ENCODE measurements at regions not wholly inside any gene's neighbourhood (a gene's known extent, or its start where the extent isn't known, plus 50 kb on each side); places are given as distances from the start of the nearest gene placed in this dataset.

GRCh38 chrX:94545722-94546121 is 871.7 kb downstream of the FAM133A start:
- whole genome bisulfite sequencing, 2 experiments (ENCODE audit: extremely low coverage in 1 of 2, insufficient coverage in 1 of 2, insufficient read length in 1 of 2, insufficient replicate concordance in 2 of 2, low coverage in 1 of 2, low lambda C conversion rate in 2 of 2, missing lambda C conversion rate in 1 of 2), result 77% methylated on average over 2 of the region's 2 CpGs; no CpG with 5 or more reads in 1 of the 2 experiments
- Histone ChIP-seq H2BK20ac (ENCODE audit: low read length) (no peak overlapping the region), H3K18ac (ENCODE audit: extremely low read depth, low read length) (no peak overlapping the region), H2AFZ (ENCODE audit: low read length) (no peak overlapping the region), H2AK5ac (ENCODE audit: low read depth, low read length) (no peak overlapping the region), H4K5ac (ENCODE audit: insufficient read length, low read depth, low read length) (no peak overlapping the region), H4K91ac (replicated peaks; ENCODE audit: insufficient read length, low read length) (no peak overlapping the region), H3K14ac (ENCODE audit: insufficient read length) (no peak overlapping the region), H3K36me3 (ENCODE audit: control insufficient read depth in 2 of 4, insufficient read depth in 4 of 4, low read length in 3 of 4) (no peaks in the 10 kb centered on the region), H3K9me3 (ENCODE audit: insufficient read depth in 2 of 2, low read depth in 1 of 2, low read length in 1 of 2) (no peaks in the 10 kb centered on the region), H4K20me1 (replicated peaks in 1 of 2; ENCODE audit: control insufficient read depth in 1 of 2, insufficient read depth in 2 of 2, low read length in 2 of 2) (no peaks in the 10 kb centered on the region), H2BK5ac (ENCODE audit: low read depth, low read length) (no peak overlapping the region), H3K4me1 (replicated peaks in 1 of 4; ENCODE audit: control insufficient read depth in 3 of 4, insufficient read depth in 4 of 4, low read length in 3 of 4) (no peaks in the 10 kb centered on the region), H3K4ac (replicated peaks; ENCODE audit: insufficient read length, low read depth, low read length) (no peak overlapping the region), H3K9ac (replicated peaks in 1 of 4; ENCODE audit: extremely low read depth in 1 of 4, low read depth in 3 of 4, low read length in 3 of 4) (no peak overlapping the region), H3K56ac (replicated peaks; ENCODE audit: insufficient read length, low read depth, low read length) (no peak overlapping the region), H3K79me1 (ENCODE audit: low read depth, low read length) (no peaks in the 10 kb centered on the region), H3K23me2 (ENCODE audit: low read depth, low read length) (no peaks in the 10 kb centered on the region), H3K4me3 (ENCODE audit: extremely low read depth in 1 of 4, insufficient read depth in 2 of 4, low read depth in 3 of 4, low read length in 4 of 4) (no peak overlapping the region), H3K79me2 (ENCODE audit: control insufficient read depth in 1 of 2, insufficient read depth in 2 of 2, low read length in 2 of 2) (no peaks in the 10 kb centered on the region), H3K4me2 (ENCODE audit: insufficient read depth in 1 of 2, low read depth in 2 of 2, low read length in 2 of 2) (no peak overlapping the region), H3K27me3 (replicated peaks in 1 of 4; ENCODE audit: control insufficient read depth in 3 of 4, extremely low read depth in 1 of 4, insufficient read depth in 3 of 4, low read length in 3 of 4) (no peaks in the 10 kb centered on the region), H3K27ac (ENCODE audit: low read depth, low read length) (no peak overlapping the region), H2BK15ac (ENCODE audit: low read length) (no peak overlapping the region), H2BK12ac (ENCODE audit: low read depth, low read length) (no peak overlapping the region), H2BK120ac (replicated peaks; ENCODE audit: low read depth, low read length) (no peak overlapping the region), H3K23ac (ENCODE audit: insufficient read length) (no peak overlapping the region), H4K8ac (ENCODE audit: extremely low read depth, insufficient read depth, low read length) (no peak overlapping the region)
- FAIRE-seq (no peak), DNase-seq (ENCODE audit: low read depth in 1 of 2, low spot score in 2 of 2) (no peak)
- POLR2A ChIA-PET (ENCODE audit: partially characterized antibody), result no interaction called here
- CTCF ChIA-PET (ENCODE audit: partially characterized antibody), result no interaction called here
- no peak for TF ChIP-seq POU5F1 (IDR thresholded peaks at IDR 0.05; ENCODE audit: low read depth, low read length)
- TF ChIP-seq USF2 (IDR thresholded peaks at IDR 0.05; ENCODE audit: low read length), result no peak
- no peak for TF ChIP-seq CTBP2 (IDR thresholded peaks at IDR 0.05; ENCODE audit: borderline replicate concordance, insufficient read depth, insufficient read length, low read length)
- no peak for TF ChIP-seq SIN3A (conservative IDR thresholded peaks at IDR 0.05 in 1 of 2, IDR thresholded peaks at IDR 0.05 in 1 of 2; ENCODE audit: low read depth in 1 of 2, low read length in 2 of 2)
- no peak for TF ChIP-seq YY1 (IDR thresholded peaks at IDR 0.05; ENCODE audit: low read depth, low read length)
- TF ChIP-seq SRF (IDR thresholded peaks at IDR 0.05; ENCODE audit: low read depth, low read length), result no peak
- TF ChIP-seq CBX5 (IDR thresholded peaks at IDR 0.05; ENCODE audit: low read depth, low read length), result no peak
- TF ChIP-seq EP300 (IDR thresholded peaks at IDR 0.05; ENCODE audit: borderline replicate concordance in 1 of 2, low read depth in 2 of 2, low read length in 2 of 2), result no peak
- no peak for TF ChIP-seq RNF2 (IDR thresholded peaks at IDR 0.05; ENCODE audit: borderline replicate concordance, low read depth, low read length, missing control alignments, poor library complexity, severe bottlenecking)
- TF ChIP-seq CHD2 (IDR thresholded peaks at IDR 0.05; ENCODE audit: low read length), result no peak

Measured in H1 (cell line).